ENCODE measurements at regions not wholly inside any gene's neighbourhood (a gene's known extent, or its start where the extent isn't known, plus 50 kb on each side); places are given as distances from the start of the nearest gene placed in this dataset.

- no peak for TF ChIP-seq GATA3 (IDR thresholded peaks at IDR 0.05; ENCODE audit: low read depth, low read length)
- TF ChIP-seq GATA2 (IDR thresholded peaks at IDR 0.05; ENCODE audit: low read depth, low read length): no peak
Measured at GRCh38 chr12:77494296-77494695, 336.4 kb upstream of the NAV3 start.

All from SH-SY5Y (cell line).